ENCODE measurements at regions not wholly inside any gene's neighbourhood (a gene's known extent, or its start where the extent isn't known, plus 50 kb on each side); places are given as distances from the start of the nearest gene placed in this dataset.
"Not testable (repeated sequence)": the region's sequence is repeated elsewhere in the genome, so short reads cannot be mapped to it uniquely, and the experiment has no call there.

GRCh38 chr6:142016666-142017065, 116.1 kb upstream of the GJE1 start:
- not testable (repeated sequence) for H3K27ac ChIP-seq (ENCODE audit: low read depth, low read length); H3K27me3 ChIP-seq (ENCODE audit: control insufficient read depth, insufficient read depth, low read length); H3K9me3 ChIP-seq (ENCODE audit: control insufficient read depth, insufficient read depth, low read depth, low read length)
- Histone ChIP-seq H3K4me3 (ENCODE audit: low read depth, low read length) (peak overlapping the region; percentile 50; the same call in 1 of the 2 replicates), H3K36me3 (ENCODE audit: control insufficient read depth, insufficient read depth, low read length) (peaks cover 23% of the 10 kb centered on the region; the same call in 1 of the 2 replicates), H3K9ac (ENCODE audit: low read length) (peak overlapping the region; percentile 76), H3K4me1 (ENCODE audit: control insufficient read depth, insufficient read depth, low read length) (peaks cover 15% of the 10 kb centered on the region)

GRCh38 chr6:142015463-142015862, 117.3 kb upstream of the GJE1 start:
- Histone ChIP-seq H3K27ac (ENCODE audit: low read depth, low read length) (peak overlapping the region; percentile 94), H3K36me3 (ENCODE audit: control insufficient read depth, insufficient read depth, low read length) (peaks cover 15% of the 10 kb centered on the region; the same call in 1 of the 2 replicates), H3K4me1 (ENCODE audit: control insufficient read depth, insufficient read depth, low read length) (peaks cover 15% of the 10 kb centered on the region), H3K9ac (ENCODE audit: low read length) (peak overlapping the region; percentile 89), H3K4me3 (ENCODE audit: low read depth, low read length) (peak overlapping the region; percentile 41; the same call in 1 of the 2 replicates)
- not testable (repeated sequence) for H3K9me3 ChIP-seq (ENCODE audit: control insufficient read depth, insufficient read depth, low read depth, low read length); H3K27me3 ChIP-seq (ENCODE audit: control insufficient read depth, insufficient read depth, low read length)

- Histone ChIP-seq H3K4me1 (ENCODE audit: control insufficient read depth, insufficient read depth, low read length) (peaks cover 16% of the 10 kb centered on the region), H3K36me3 (ENCODE audit: control insufficient read depth, insufficient read depth, low read length) (peaks cover 13% of the 10 kb centered on the region; the same call in 1 of the 2 replicates), H3K9me3 (ENCODE audit: control insufficient read depth, insufficient read depth, low read depth, low read length) (peaks cover 10% of the 10 kb centered on the region; the same call in 1 of the 2 replicates), H3K27ac (ENCODE audit: low read depth, low read length) (peak overlapping the region; percentile 94), H3K27me3 (ENCODE audit: control insufficient read depth, insufficient read depth, low read length) (no peaks in the 10 kb centered on the region), H3K4me3 (ENCODE audit: low read depth, low read length) (peak overlapping the region; percentile 42), H3K9ac (ENCODE audit: low read length) (peak overlapping the region; percentile 89)
Measured at GRCh38 chr6:142015011-142015410, 117.7 kb upstream of the GJE1 start.

- Histone ChIP-seq H3K36me3 (ENCODE audit: control insufficient read depth, insufficient read depth, low read length) (peaks cover 9% of the 10 kb centered on the region; the same call in 1 of the 2 replicates), H3K9ac (ENCODE audit: low read length) (peak overlapping the region; percentile 89), H3K4me1 (ENCODE audit: control insufficient read depth, insufficient read depth, low read length) (peaks cover 17% of the 10 kb centered on the region), H3K9me3 (ENCODE audit: control insufficient read depth, insufficient read depth, low read depth, low read length) (peaks cover 10% of the 10 kb centered on the region; the same call in 1 of the 2 replicates), H3K27me3 (ENCODE audit: control insufficient read depth, insufficient read depth, low read length) (no peaks in the 10 kb centered on the region), H3K27ac (ENCODE audit: low read depth, low read length) (peak overlapping the region; percentile 94), H3K4me3 (ENCODE audit: low read depth, low read length) (peak overlapping the region; percentile 42)
Measured at GRCh38 chr6:142014515-142014914, 118.2 kb upstream of the GJE1 start.

GRCh38 chr6:142013875-142014495, 118.7 kb upstream of the GJE1 start:
- Histone ChIP-seq H3K9ac (ENCODE audit: low read length) (peak overlapping the region; percentile 70), H3K4me3 (ENCODE audit: low read depth, low read length) (peak overlapping the region; percentile 42; the same call in 1 of the 2 replicates), H3K4me1 (ENCODE audit: control insufficient read depth, insufficient read depth, low read length) (peaks cover 17% of the 10 kb centered on the region)

GRCh38 chr6:142013287-142013686, 119.4 kb upstream of the GJE1 start:
- no peak overlapping the region; the same call in 1 of the 2 replicates for H3K27ac ChIP-seq (ENCODE audit: low read depth, low read length)
- peaks cover 2% of the 10 kb centered on the region; the same call in 1 of the 2 replicates for H3K36me3 ChIP-seq (ENCODE audit: control insufficient read depth, insufficient read depth, low read length)
- peaks cover 11% of the 10 kb centered on the region; the same call in 1 of the 2 replicates for H3K9me3 ChIP-seq (ENCODE audit: control insufficient read depth, insufficient read depth, low read depth, low read length)
- peaks cover 17% of the 10 kb centered on the region for H3K4me1 ChIP-seq (ENCODE audit: control insufficient read depth, insufficient read depth, low read length)
- no peak overlapping the region for H3K9ac ChIP-seq (ENCODE audit: low read length)
- no peaks in the 10 kb centered on the region for H3K27me3 ChIP-seq (ENCODE audit: control insufficient read depth, insufficient read depth, low read length)
- H3K4me3 ChIP-seq (ENCODE audit: low read depth, low read length), result no peak overlapping the region

More at GRCh38 chr6:142013875-142014495, 118.7 kb upstream of the GJE1 start:
- Histone ChIP-seq H3K27me3 (ENCODE audit: control insufficient read depth, insufficient read depth, low read length) (no peaks in the 10 kb centered on the region), H3K27ac (ENCODE audit: low read depth, low read length) (peak overlapping the region; percentile 94), H3K9me3 (ENCODE audit: control insufficient read depth, insufficient read depth, low read depth, low read length) (peaks cover 10% of the 10 kb centered on the region; the same call in 1 of the 2 replicates), H3K36me3 (ENCODE audit: control insufficient read depth, insufficient read depth, low read length) (peaks cover 9% of the 10 kb centered on the region; the same call in 1 of the 2 replicates)

- Histone ChIP-seq H3K4me1 (ENCODE audit: control insufficient read depth, insufficient read depth, low read length) (peaks cover 17% of the 10 kb centered on the region), H3K4me3 (ENCODE audit: low read depth, low read length) (no peak overlapping the region), H3K9ac (ENCODE audit: low read length) (no peak overlapping the region), H3K36me3 (ENCODE audit: control insufficient read depth, insufficient read depth, low read length) (no peaks in the 10 kb centered on the region), H3K27ac (ENCODE audit: low read depth, low read length) (no peak overlapping the region), H3K9me3 (ENCODE audit: control insufficient read depth, insufficient read depth, low read depth, low read length) (peaks cover 8% of the 10 kb centered on the region; the same call in 1 of the 2 replicates), H3K27me3 (ENCODE audit: control insufficient read depth, insufficient read depth, low read length) (no peaks in the 10 kb centered on the region)
Measured at GRCh38 chr6:142011775-142012174, 121.0 kb upstream of the GJE1 start.

GRCh38 chr6:142011156-142011555, 121.6 kb upstream of the GJE1 start:
- H3K4me1 ChIP-seq (ENCODE audit: control insufficient read depth, insufficient read depth, low read length), result peaks cover 17% of the 10 kb centered on the region
- no peak overlapping the region for H3K4me3 ChIP-seq (ENCODE audit: low read depth, low read length)

GRCh38 chr6:142009647-142010046, 123.1 kb upstream of the GJE1 start:
- no peaks in the 10 kb centered on the region for H3K36me3 ChIP-seq (ENCODE audit: control insufficient read depth, insufficient read depth, low read length)
- peaks cover 8% of the 10 kb centered on the region; the same call in 1 of the 2 replicates for H3K9me3 ChIP-seq (ENCODE audit: control insufficient read depth, insufficient read depth, low read depth, low read length)
- peaks cover 12% of the 10 kb centered on the region for H3K4me1 ChIP-seq (ENCODE audit: control insufficient read depth, insufficient read depth, low read length)
- no peak overlapping the region for H3K27ac ChIP-seq (ENCODE audit: low read depth, low read length)
- H3K4me3 ChIP-seq (ENCODE audit: low read depth, low read length), result no peak overlapping the region
- H3K27me3 ChIP-seq (ENCODE audit: control insufficient read depth, insufficient read depth, low read length), result no peaks in the 10 kb centered on the region
- no peak overlapping the region for H3K9ac ChIP-seq (ENCODE audit: low read length)

More at GRCh38 chr6:142011156-142011555, 121.6 kb upstream of the GJE1 start:
- H3K9ac ChIP-seq (ENCODE audit: low read length), result no peak overlapping the region
- H3K9me3 ChIP-seq (ENCODE audit: control insufficient read depth, insufficient read depth, low read depth, low read length), result peaks cover 8% of the 10 kb centered on the region; the same call in 1 of the 2 replicates
- H3K27me3 ChIP-seq (ENCODE audit: control insufficient read depth, insufficient read depth, low read length), result no peaks in the 10 kb centered on the region
- no peak overlapping the region for H3K27ac ChIP-seq (ENCODE audit: low read depth, low read length)
- no peaks in the 10 kb centered on the region for H3K36me3 ChIP-seq (ENCODE audit: control insufficient read depth, insufficient read depth, low read length)

- H3K27ac ChIP-seq (ENCODE audit: low read depth, low read length), result no peak overlapping the region
- H3K4me1 ChIP-seq (ENCODE audit: control insufficient read depth, insufficient read depth, low read length), result peaks cover 4% of the 10 kb centered on the region
- H3K4me3 ChIP-seq (ENCODE audit: low read depth, low read length), result no peak overlapping the region
- no peak overlapping the region for H3K9ac ChIP-seq (ENCODE audit: low read length)
- H3K36me3 ChIP-seq (ENCODE audit: control insufficient read depth, insufficient read depth, low read length), result no peaks in the 10 kb centered on the region
- H3K27me3 ChIP-seq (ENCODE audit: control insufficient read depth, insufficient read depth, low read length), result no peaks in the 10 kb centered on the region
- H3K9me3 ChIP-seq (ENCODE audit: control insufficient read depth, insufficient read depth, low read depth, low read length), result peaks cover 8% of the 10 kb centered on the region; the same call in 1 of the 2 replicates
Measured at GRCh38 chr6:142008781-142009180, 123.9 kb upstream of the GJE1 start.

- Histone ChIP-seq H3K27me3 (ENCODE audit: control insufficient read depth, insufficient read depth, low read length) (no peaks in the 10 kb centered on the region), H3K36me3 (ENCODE audit: control insufficient read depth, insufficient read depth, low read length) (no peaks in the 10 kb centered on the region), H3K4me3 (ENCODE audit: low read depth, low read length) (no peak overlapping the region), H3K27ac (ENCODE audit: low read depth, low read length) (no peak overlapping the region; the same call in 1 of the 2 replicates), H3K4me1 (ENCODE audit: control insufficient read depth, insufficient read depth, low read length) (peaks cover 2% of the 10 kb centered on the region; the same call in 1 of the 2 replicates), H3K9ac (ENCODE audit: low read length) (no peak overlapping the region), H3K9me3 (ENCODE audit: control insufficient read depth, insufficient read depth, low read depth, low read length) (peaks cover 8% of the 10 kb centered on the region; the same call in 1 of the 2 replicates)
Measured at GRCh38 chr6:142008016-142008735, 124.5 kb upstream of the GJE1 start.
